ENCODE measurements at regions not wholly inside any gene's neighbourhood (a gene's known extent, or its start where the extent isn't known, plus 50 kb on each side); places are given as distances from the start of the nearest gene placed in this dataset.

DNA sequence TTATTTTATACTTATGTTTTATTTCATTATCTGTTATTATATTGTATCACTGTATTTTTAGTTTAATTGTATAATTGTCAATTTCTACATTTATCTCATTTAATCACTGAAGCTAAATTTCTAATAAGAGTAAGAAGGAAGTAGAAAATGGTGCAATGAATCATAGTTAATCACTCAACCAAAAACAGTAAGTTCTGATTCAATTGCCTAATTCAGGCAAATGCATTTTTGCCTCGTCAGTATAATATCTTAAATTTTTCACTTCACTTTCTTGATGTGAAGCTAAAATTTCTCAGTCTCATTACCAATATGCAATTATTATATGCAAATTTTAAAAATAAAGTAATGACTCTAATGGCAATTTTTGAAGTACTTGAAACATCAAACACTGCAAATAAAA lies 340.5 kb upstream of the USP15 start:
- TF ChIP-seq, protein P1, sequence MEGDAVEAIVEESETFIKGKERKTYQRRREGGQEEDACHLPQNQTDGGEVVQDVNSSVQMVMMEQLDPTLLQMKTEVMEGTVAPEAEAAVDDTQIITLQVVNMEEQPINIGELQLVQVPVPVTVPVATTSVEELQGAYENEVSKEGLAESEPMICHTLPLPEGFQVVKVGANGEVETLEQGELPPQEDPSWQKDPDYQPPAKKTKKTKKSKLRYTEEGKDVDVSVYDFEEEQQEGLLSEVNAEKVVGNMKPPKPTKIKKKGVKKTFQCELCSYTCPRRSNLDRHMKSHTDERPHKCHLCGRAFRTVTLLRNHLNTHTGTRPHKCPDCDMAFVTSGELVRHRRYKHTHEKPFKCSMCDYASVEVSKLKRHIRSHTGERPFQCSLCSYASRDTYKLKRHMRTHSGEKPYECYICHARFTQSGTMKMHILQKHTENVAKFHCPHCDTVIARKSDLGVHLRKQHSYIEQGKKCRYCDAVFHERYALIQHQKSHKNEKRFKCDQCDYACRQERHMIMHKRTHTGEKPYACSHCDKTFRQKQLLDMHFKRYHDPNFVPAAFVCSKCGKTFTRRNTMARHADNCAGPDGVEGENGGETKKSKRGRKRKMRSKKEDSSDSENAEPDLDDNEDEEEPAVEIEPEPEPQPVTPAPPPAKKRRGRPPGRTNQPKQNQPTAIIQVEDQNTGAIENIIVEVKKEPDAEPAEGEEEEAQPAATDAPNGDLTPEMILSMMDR (IDR thresholded peaks at IDR 0.05) = no peak
- TF ChIP-seq POLR2AphosphoS5 (IDR thresholded peaks at IDR 0.05) (no peak), EP300 (IDR thresholded peaks at IDR 0.05) (no peak)
